Endothelial cell of umbilical vein (primary cell): ENCODE measurements at regions not wholly inside any gene's neighbourhood (a gene's known extent, or its start where the extent isn't known, plus 50 kb on each side); places are given as distances from the start of the nearest gene placed in this dataset.

Source experiments
- BruUV-seq: library from RNA; stranded (reverse); fragments of 400-500 nt; replicated peaks from 2 replicates; lab custom pipeline; 2021; lab: Mats Ljungman, UMichigan
- CTCF ChIA-PET: fragments of 300-600, 350-600 bp; sonication (Branson Sonifier 250); formaldehyde crosslinking; loops from one replicate; lab custom pipeline; 2021; ENCODE audit warnings: antibody characterized with exemption, inconsistent platforms; lab: Charles Lee
- POLR2A ChIA-PET: fragments of 300-600, 350-600 bp; sonication (Branson Sonifier 250); formaldehyde crosslinking; loops from one replicate; lab custom pipeline; 2021; ENCODE audit warnings: antibody characterized with exemption, inconsistent platforms; lab: Charles Lee
- DNase-seq: peaks from one replicate; pipeline ENCODE4 v3.0.0-alpha.2; 2011; ENCODE audit warnings: low read depth, low spot score
- FAIRE-seq: peaks from 2 replicates; lab custom pipeline; 2011; peaks lifted over from hg19 to GRCh38; lab: Jason Lieb, UNC
- H2AFZ ChIP-seq: 2 replicates; pipeline ENCODE4 v1.6.0; 2012; ENCODE audit warnings: low read depth, low read length, control low read depth, inconsistent platforms
- H3K27ac ChIP-seq: 2 replicates; pipeline ENCODE4 v1.5.1; 2011; ENCODE audit warnings: low read depth, mild to moderate bottlenecking, control low read depth, low read length, moderate library complexity; ENCODE audit not compliant: insufficient read depth
- H3K27me3 ChIP-seq, 2 experiments: 2 replicates each; pipeline versions ENCODE4 v1.6.0 to v1.6.1; 2011; ENCODE audit warnings: low read length in 2 of 2, mixed read lengths in 1 of 2; ENCODE audit not compliant: control insufficient read depth in 2 of 2, insufficient read depth in 2 of 2
- H3K36me3 ChIP-seq, 2 experiments: 2 replicates in 1 of 2; 3 replicates in 1 of 2; pipeline ENCODE4 v1.5.1; 2011; ENCODE audit warnings: low read length in 2 of 2, mild to moderate bottlenecking in 1 of 2, moderate library complexity in 1 of 2; ENCODE audit not compliant: control insufficient read depth in 2 of 2, insufficient read depth in 2 of 2; ENCODE audit errors: extremely low read depth in 1 of 2
- H3K4me1 ChIP-seq: 3 replicates; pipeline ENCODE4 v1.5.1; 2011; ENCODE audit warnings: mild to moderate bottlenecking, low read length; ENCODE audit not compliant: control insufficient read depth, insufficient read depth; ENCODE audit errors: extremely low read depth
- H3K4me2 ChIP-seq: 2 replicates; pipeline ENCODE4 v1.6.1; 2011; ENCODE audit warnings: low read length, control low read depth, mixed read lengths; ENCODE audit not compliant: insufficient read depth
- H3K4me3 ChIP-seq, 3 experiments: fragments of 200-600 bp in 1 of 3; sonication (generic), shearing (Covaris generic) in 1 of 3; replicated peaks in 1 of 3; 2 replicates each; pipeline ENCODE4 v1.5.1; 2011 to 2016; ENCODE audit warnings: control low read depth in 3 of 3, low read length in 3 of 3, mild to moderate bottlenecking in 2 of 3, inconsistent platforms in 1 of 3, low read depth in 1 of 3, moderate library complexity in 1 of 3; ENCODE audit not compliant: insufficient read depth in 1 of 3
- H3K79me2 ChIP-seq: 2 replicates; pipeline ENCODE4 v1.6.0; 2012; ENCODE audit warnings: low read length, inconsistent platforms; ENCODE audit not compliant: control insufficient read depth, insufficient read depth
- H3K9ac ChIP-seq: replicated peaks from 2 replicates; pipeline ENCODE3; 2011; ENCODE audit warnings: low read length, control low read depth; ENCODE audit not compliant: insufficient read depth; ENCODE audit errors: extremely low read depth
- H3K9me1 ChIP-seq: replicated peaks from 3 replicates; pipeline ENCODE4 v1.6.0; 2011; ENCODE audit warnings: mild to moderate bottlenecking, low read length; ENCODE audit not compliant: control insufficient read depth, insufficient read depth; ENCODE audit errors: extremely low read depth
- H3K9me3 ChIP-seq: replicated peaks from 2 replicates; pipeline ENCODE4 v1.5.1; 2012; ENCODE audit warnings: low read length, inconsistent platforms; ENCODE audit not compliant: control insufficient read depth, insufficient read depth
- H4K20me1 ChIP-seq: replicated peaks from 2 replicates; pipeline ENCODE3; 2011; ENCODE audit warnings: mild to moderate bottlenecking, low read length; ENCODE audit not compliant: control insufficient read depth, insufficient read depth; ENCODE audit errors: extremely low read depth
- CTCF ChIP-seq, 2 donors: IDR thresholded peaks; 1 replicate in 1 of 2; 2 replicates in 1 of 2; pipeline ENCODE4 v1.5.1; 2011; ENCODE audit warnings: low read length in 2 of 2, mild to moderate bottlenecking in 2 of 2, moderate library complexity in 2 of 2, control low read depth in 1 of 2, inconsistent platforms in 1 of 2, low read depth in 1 of 2; ENCODE audit not compliant: insufficient read depth in 1 of 2; ENCODE audit errors: extremely low read depth in 1 of 2
- EZH2 ChIP-seq: IDR thresholded peaks from 2 replicates; pipeline ENCODE4 v1.6.1; 2012; ENCODE audit warnings: borderline replicate concordance, low read depth, mild to moderate bottlenecking, moderate library complexity, low read length, inconsistent platforms; ENCODE audit not compliant: severe bottlenecking
- FOS ChIP-seq: IDR thresholded peaks from 2 replicates; pipeline ENCODE4 v1.6.1; 2011; ENCODE audit warnings: mild to moderate bottlenecking, low read length, moderate library complexity, borderline replicate concordance; ENCODE audit not compliant: insufficient read depth
- JUN ChIP-seq: IDR thresholded peaks from 2 replicates; pipeline ENCODE4 v1.6.1; 2011; ENCODE audit warnings: borderline replicate concordance, low read depth; ENCODE audit not compliant: insufficient read length, insufficient read depth
- MYC ChIP-seq: IDR thresholded peaks from one replicate; pipeline ENCODE4 v1.6.1; 2011; ENCODE audit warnings: mild to moderate bottlenecking, low read depth, low read length
- POLR2A ChIP-seq: IDR thresholded peaks from 2 replicates; pipeline ENCODE4 v1.6.1; 2012; ENCODE audit warnings: low read depth, mild to moderate bottlenecking, control low read depth, low read length
- POLR2AphosphoS5 ChIP-seq: IDR thresholded peaks from 2 replicates; pipeline ENCODE4 v1.6.1; 2012; ENCODE audit warnings: low read depth, mild to moderate bottlenecking, control low read depth, low read length, moderate library complexity; ENCODE audit not compliant: insufficient read depth
- dilution Hi-C: fragments of 300-500 bp; cut with MboI; formaldehyde crosslinking; loops from one replicate; pipeline ENCODE4 v1.15.0; 2019; ENCODE audit warnings: low sequenced_read_pairs; ENCODE audit not compliant: extremely low pct_ligation_motif_present
- intact Hi-C: fragments of 100-400 bp; cut with micrococcal nuclease; formaldehyde crosslinking; loops from one replicate; pipeline ENCODE4 v1.10.0; 2022

GRCh38 chr3:110414855-110415254 is 656.8 kb upstream of the NECTIN3 start:
- dilution Hi-C loops, result no loop called here
- H3K9me1 ChIP-seq, result no peaks in the 10 kb centered on the region
- H3K4me1 ChIP-seq, result peaks cover 46% of the 10 kb centered on the region
- no peaks in the 10 kb centered on the region for H3K79me2 ChIP-seq
- FAIRE-seq, result peak; percentile 76
- H3K27me3 ChIP-seq, result no peaks in the 10 kb centered on the region
- peak; percentile 79 for DNase-seq
- peak overlapping the region; percentile 52 for H3K9ac ChIP-seq
- POLR2A ChIA-PET, result no interaction called here
- peak overlapping the region; percentile 99 for H3K27ac ChIP-seq
- intact Hi-C loops, result loop anchor here (2.0 to 10.0 kb wide), 5 partner anchors 73 to 683 kb away; no protein-coding TSS in a partner anchor
- CTCF ChIA-PET, result interaction anchor here (0.6 to 1.6 kb wide), 5 partner anchors 25 to 655 kb away, joined by 3 to 7 read pairs (median 3); no protein-coding TSS in a partner anchor
- no peaks in the 10 kb centered on the region for H3K36me3 ChIP-seq
- H3K9me3 ChIP-seq, result no peaks in the 10 kb centered on the region
- peak overlapping the region; percentile 0 for H3K4me2 ChIP-seq
- H2AFZ ChIP-seq, result peak overlapping the region; percentile 63
- H3K4me3 ChIP-seq, result no peak overlapping the region
- TF ChIP-seq EZH2, result no peak
- TF ChIP-seq FOS, result peak; percentile 76
- no peak for TF ChIP-seq MYC
- no peak for TF ChIP-seq POLR2A
- peak; percentile 17 for TF ChIP-seq JUN
- no peak for TF ChIP-seq POLR2AphosphoS5
- no TSS peak for BruUV-seq
- H4K20me1 ChIP-seq, result no peaks in the 10 kb centered on the region

- ChIA-PET POLR2A (no interaction called here), CTCF (interaction anchor here (1.4 kb wide), 1 partner anchor 108 kb away, joined by 7 read pairs; no protein-coding TSS in a partner anchor)
- FAIRE-seq (no peak), DNase-seq (peak; percentile 35)
- TF ChIP-seq MYC (no peak), EZH2 (no peak), JUN (no peak), FOS (no peak), POLR2A (no peak), POLR2AphosphoS5 (no peak), CTCF (IDR thresholded peaks at IDR 0.05; ENCODE audit: extremely low read depth in 1 of 2, insufficient read depth in 1 of 2, low read depth in 1 of 2, low read length in 2 of 2) (no peak)
- Histone ChIP-seq H4K20me1 (no peaks in the 10 kb centered on the region), H3K27me3 (no peaks in the 10 kb centered on the region), H3K4me1 (peaks cover 44% of the 10 kb centered on the region), H3K27ac (peak overlapping the region; percentile 92), H3K4me2 (peak overlapping the region; percentile 70), H3K9me1 (no peaks in the 10 kb centered on the region), H3K36me3 (no peaks in the 10 kb centered on the region), H3K79me2 (no peaks in the 10 kb centered on the region), H2AFZ (peak overlapping the region; percentile 74), H3K9ac (no peak overlapping the region), H3K4me3 (no peak overlapping the region), H3K9me3 (no peaks in the 10 kb centered on the region)
- BruUV-seq, result no TSS peak
- dilution Hi-C loops (no loop called here), intact Hi-C loops (loop anchor here (10.0 kb wide), 1 partner anchor 396 kb away; no protein-coding TSS in a partner anchor)
Measured at GRCh38 chr3:110419096-110419495, 652.5 kb upstream of the NECTIN3 start.
